GM23248 (cell line): ENCODE measurements at regions not wholly inside any gene's neighbourhood (a gene's known extent, or its start where the extent isn't known, plus 50 kb on each side); places are given as distances from the start of the nearest gene placed in this dataset.

ENCODE experiments used
- EZH2 ChIP-seq: fragments of 200-600 bp; sonication (generic); IDR thresholded peaks from 2 replicates; pipeline ENCODE4 v1.6.1; 2018; ENCODE audit warnings: antibody characterized with exemption, mild to moderate bottlenecking; ENCODE audit not compliant: insufficient read depth, poor library complexity, severe bottlenecking
- EZH2phosphoT487 ChIP-seq: fragments of 200-600 bp; sonication (generic); IDR thresholded peaks from 2 replicates; pipeline ENCODE4 v1.6.1; 2018; ENCODE audit warnings: antibody characterized with exemption, moderate library complexity, mild to moderate bottlenecking, low read depth; ENCODE audit not compliant: insufficient read depth

DNA sequence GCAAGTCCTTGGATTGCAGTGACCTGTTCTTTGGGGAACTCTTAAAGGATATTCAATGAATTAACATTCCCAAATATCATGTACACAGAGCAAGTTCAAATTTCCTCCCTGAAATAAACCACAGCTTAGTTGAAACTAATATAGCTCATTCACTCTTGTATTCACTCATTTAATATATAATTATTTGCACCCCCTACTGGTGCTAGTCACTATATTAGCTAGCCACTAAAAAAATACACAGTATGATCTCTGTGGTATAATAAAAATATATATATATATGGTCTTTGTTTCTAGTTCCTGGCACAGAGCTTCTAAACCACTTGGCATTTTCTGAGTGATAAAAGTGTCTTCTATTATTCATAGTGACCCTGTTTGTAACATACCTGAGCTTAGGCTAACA is 177.3 kb upstream of the LYPLAL1 start:
- TF ChIP-seq EZH2phosphoT487 (no peak), EZH2 (no peak)
